ENCODE measurements at regions not wholly inside any gene's neighbourhood (a gene's known extent, or its start where the extent isn't known, plus 50 kb on each side); places are given as distances from the start of the nearest gene placed in this dataset.

DNA sequence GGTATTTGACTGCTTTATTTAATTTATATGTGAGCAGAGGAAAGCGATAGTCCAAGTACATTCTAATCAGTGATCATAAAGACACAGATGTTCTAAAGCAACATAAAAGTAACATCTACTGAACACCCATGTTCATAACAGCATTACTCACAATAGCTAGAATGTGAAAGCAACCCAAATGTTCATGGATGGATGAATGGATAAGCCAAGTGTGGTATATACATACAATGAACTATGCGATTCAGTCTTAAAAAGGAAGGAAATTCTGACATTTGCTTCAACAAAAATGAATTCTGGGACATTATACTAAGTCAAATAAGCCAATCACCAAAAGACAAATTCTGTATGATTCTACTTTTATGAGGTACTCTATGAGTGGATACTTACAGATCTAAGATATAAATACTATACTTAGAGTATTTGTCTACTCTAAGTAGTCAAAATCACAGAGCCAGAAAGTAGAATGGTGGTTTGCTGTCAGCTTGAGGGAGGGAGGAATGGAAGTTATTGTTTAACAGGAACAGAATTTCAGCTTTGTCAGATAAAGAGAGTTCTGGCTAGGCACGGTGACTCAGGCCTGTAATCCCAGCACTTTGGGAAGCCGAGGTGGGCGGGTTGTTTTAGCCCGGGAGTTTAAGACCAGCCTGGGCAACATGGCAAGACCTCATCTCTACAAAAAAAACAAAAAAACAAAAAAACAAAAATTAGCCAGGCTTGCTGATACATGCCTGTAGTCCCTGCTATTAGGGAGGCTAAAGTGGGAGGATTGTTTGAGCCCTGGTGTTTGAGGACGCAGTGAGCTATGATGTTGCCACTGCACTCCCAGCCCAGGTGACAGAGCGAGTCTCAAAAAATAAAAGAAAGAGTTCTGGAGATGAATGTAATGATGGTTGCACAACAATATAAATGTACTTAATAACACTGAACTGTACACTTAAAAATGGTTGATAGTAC is 79.7 kb upstream of the ARHGAP29 start (continued):
- TF ChIP-seq ZBTB40 (IDR thresholded peaks at IDR 0.05) (no peak), ZBTB40 (CRISPR knock-in tag; IDR thresholded peaks at IDR 0.05) (no peak), ZNF264 (CRISPR knock-in tag; IDR thresholded peaks at IDR 0.05) (no peak), GLI4 (CRISPR knock-in tag; IDR thresholded peaks at IDR 0.05; ENCODE audit: borderline replicate concordance) (no peak), ZNF160 (CRISPR knock-in tag; IDR thresholded peaks at IDR 0.05) (no peak), ZNF317 (CRISPR knock-in tag; IDR thresholded peaks at IDR 0.05) (no peak), ISL2 (CRISPR knock-in tag; IDR thresholded peaks at IDR 0.05) (no peak), GPBP1L1 (CRISPR knock-in tag; IDR thresholded peaks at IDR 0.05) (no peak), ZNF17 (CRISPR knock-in tag; IDR thresholded peaks at IDR 0.05) (no peak)
- TF ChIP-seq, protein P1, sequence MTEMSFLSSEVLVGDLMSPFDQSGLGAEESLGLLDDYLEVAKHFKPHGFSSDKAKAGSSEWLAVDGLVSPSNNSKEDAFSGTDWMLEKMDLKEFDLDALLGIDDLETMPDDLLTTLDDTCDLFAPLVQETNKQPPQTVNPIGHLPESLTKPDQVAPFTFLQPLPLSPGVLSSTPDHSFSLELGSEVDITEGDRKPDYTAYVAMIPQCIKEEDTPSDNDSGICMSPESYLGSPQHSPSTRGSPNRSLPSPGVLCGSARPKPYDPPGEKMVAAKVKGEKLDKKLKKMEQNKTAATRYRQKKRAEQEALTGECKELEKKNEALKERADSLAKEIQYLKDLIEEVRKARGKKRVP (CRISPR knock-in tag; IDR thresholded peaks at IDR 0.05) = no peak
- TF ChIP-seq, protein P2, sequence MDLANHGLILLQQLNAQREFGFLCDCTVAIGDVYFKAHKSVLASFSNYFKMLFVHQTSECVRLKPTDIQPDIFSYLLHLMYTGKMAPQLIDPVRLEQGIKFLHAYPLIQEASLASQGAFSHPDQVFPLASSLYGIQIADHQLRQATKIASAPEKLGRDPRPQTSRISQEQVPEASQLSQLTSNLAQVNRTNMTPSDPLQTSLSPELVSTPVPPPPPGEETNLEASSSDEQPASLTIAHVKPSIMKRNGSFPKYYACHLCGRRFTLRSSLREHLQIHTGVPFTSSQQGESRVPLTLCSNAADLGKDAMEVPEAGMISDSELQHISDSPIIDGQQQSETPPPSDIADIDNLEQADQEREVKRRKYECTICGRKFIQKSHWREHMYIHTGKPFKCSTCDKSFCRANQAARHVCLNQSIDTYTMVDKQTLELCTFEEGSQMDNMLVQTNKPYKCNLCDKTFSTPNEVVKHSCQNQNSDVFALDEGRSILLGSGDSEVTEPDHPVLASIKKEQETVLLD (CRISPR knock-in tag; IDR thresholded peaks at IDR 0.05; ENCODE audit: low read depth) = no peak
- TF ChIP-seq, protein P3, sequence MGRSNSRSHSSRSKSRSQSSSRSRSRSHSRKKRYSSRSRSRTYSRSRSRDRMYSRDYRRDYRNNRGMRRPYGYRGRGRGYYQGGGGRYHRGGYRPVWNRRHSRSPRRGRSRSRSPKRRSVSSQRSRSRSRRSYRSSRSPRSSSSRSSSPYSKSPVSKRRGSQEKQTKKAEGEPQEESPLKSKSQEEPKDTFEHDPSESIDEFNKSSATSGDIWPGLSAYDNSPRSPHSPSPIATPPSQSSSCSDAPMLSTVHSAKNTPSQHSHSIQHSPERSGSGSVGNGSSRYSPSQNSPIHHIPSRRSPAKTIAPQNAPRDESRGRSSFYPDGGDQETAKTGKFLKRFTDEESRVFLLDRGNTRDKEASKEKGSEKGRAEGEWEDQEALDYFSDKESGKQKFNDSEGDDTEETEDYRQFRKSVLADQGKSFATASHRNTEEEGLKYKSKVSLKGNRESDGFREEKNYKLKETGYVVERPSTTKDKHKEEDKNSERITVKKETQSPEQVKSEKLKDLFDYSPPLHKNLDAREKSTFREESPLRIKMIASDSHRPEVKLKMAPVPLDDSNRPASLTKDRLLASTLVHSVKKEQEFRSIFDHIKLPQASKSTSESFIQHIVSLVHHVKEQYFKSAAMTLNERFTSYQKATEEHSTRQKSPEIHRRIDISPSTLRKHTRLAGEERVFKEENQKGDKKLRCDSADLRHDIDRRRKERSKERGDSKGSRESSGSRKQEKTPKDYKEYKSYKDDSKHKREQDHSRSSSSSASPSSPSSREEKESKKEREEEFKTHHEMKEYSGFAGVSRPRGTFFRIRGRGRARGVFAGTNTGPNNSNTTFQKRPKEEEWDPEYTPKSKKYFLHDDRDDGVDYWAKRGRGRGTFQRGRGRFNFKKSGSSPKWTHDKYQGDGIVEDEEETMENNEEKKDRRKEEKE (IDR thresholded peaks at IDR 0.05) = no peak

Measured in HepG2 (cell line).